ENCODE measurements at regions not wholly inside any gene's neighbourhood (a gene's known extent, or its start where the extent isn't known, plus 50 kb on each side); places are given as distances from the start of the nearest gene placed in this dataset.
A peak's percentile ranks its signal among the peaks of the same experiment; 100 is the strongest.

- DNase-seq (ENCODE audit: low read depth in 4 of 4, low spot score in 3 of 4): no peak
Observed at GRCh38 chr6:156725712-156726111, 51.5 kb upstream of the ARID1B start.

- DNase-seq (ENCODE audit: low read depth in 4 of 4, low spot score in 3 of 4): peak in 3 of 4 donors; percentile 25 to 56 (median 37)
Observed at GRCh38 chr6:156720691-156721685, 56.2 kb upstream of the ARID1B start.

GRCh38 chr6:156719720-156720563 is 57.2 kb upstream of the ARID1B start:
- peak; percentile 43 to 71 (median 56) for DNase-seq (ENCODE audit: low read depth in 4 of 4, low spot score in 3 of 4)

- DNase-seq (ENCODE audit: low read depth in 4 of 4, low spot score in 3 of 4): no peak
Observed at GRCh38 chr6:156719395-156719719, 57.8 kb upstream of the ARID1B start.

GRCh38 chr6:156718647-156719394 is 58.4 kb upstream of the ARID1B start:
- peak in 2 of 4 donors; percentile 7 to 31 for DNase-seq (ENCODE audit: low read depth in 4 of 4, low spot score in 3 of 4)

GRCh38 chr6:156717542-156717941 is 59.6 kb upstream of the ARID1B start:
- no peak for DNase-seq (ENCODE audit: low read depth in 4 of 4, low spot score in 3 of 4)

- no peak for DNase-seq (ENCODE audit: low read depth in 4 of 4, low spot score in 3 of 4)
Observed at GRCh38 chr6:156715839-156716238, 61.3 kb upstream of the ARID1B start.

- no peak for DNase-seq (ENCODE audit: low read depth in 4 of 4, low spot score in 3 of 4)
Observed at GRCh38 chr6:156713548-156713947, 63.6 kb upstream of the ARID1B start.

GRCh38 chr6:156710479-156710878 is 66.7 kb upstream of the ARID1B start:
- no peak for DNase-seq (ENCODE audit: low read depth in 4 of 4, low spot score in 3 of 4)

- DNase-seq (ENCODE audit: low read depth in 4 of 4, low spot score in 3 of 4): no peak
Observed at GRCh38 chr6:156707818-156708217, 69.4 kb upstream of the ARID1B start.

GRCh38 chr6:156703719-156704118 is 73.5 kb upstream of the ARID1B start:
- no peak for DNase-seq (ENCODE audit: low read depth in 4 of 4, low spot score in 3 of 4)

- no peak for DNase-seq (ENCODE audit: low read depth in 4 of 4, low spot score in 3 of 4)
Observed at GRCh38 chr6:156701966-156702365, 75.2 kb upstream of the ARID1B start.

GRCh38 chr6:156700440-156701057 is 76.6 kb upstream of the ARID1B start:
- DNase-seq (ENCODE audit: low read depth in 4 of 4, low spot score in 3 of 4): no peak

GRCh38 chr6:156699935-156700334 is 77.2 kb upstream of the ARID1B start:
- no peak for DNase-seq (ENCODE audit: low read depth in 4 of 4, low spot score in 3 of 4)

GRCh38 chr6:156699017-156699421 is 78.2 kb upstream of the ARID1B start:
- no peak for DNase-seq (ENCODE audit: low read depth in 4 of 4, low spot score in 3 of 4)

GRCh38 chr6:156698239-156699016 is 78.8 kb upstream of the ARID1B start:
- DNase-seq (ENCODE audit: low read depth in 4 of 4, low spot score in 3 of 4): no peak

- no peak for DNase-seq (ENCODE audit: low read depth in 4 of 4, low spot score in 3 of 4)
Observed at GRCh38 chr6:156697225-156697830, 79.8 kb upstream of the ARID1B start.

GRCh38 chr6:156695742-156696141 is 81.4 kb upstream of the ARID1B start:
- DNase-seq (ENCODE audit: low read depth in 4 of 4, low spot score in 3 of 4): no peak

- DNase-seq (ENCODE audit: low read depth in 4 of 4, low spot score in 3 of 4): no peak
Observed at GRCh38 chr6:156694679-156695078, 82.5 kb upstream of the ARID1B start.
